Endometrial microvascular endothelial cells (primary cell): ENCODE measurements at regions not wholly inside any gene's neighbourhood (a gene's known extent, or its start where the extent isn't known, plus 50 kb on each side); places are given as distances from the start of the nearest gene placed in this dataset.

Source experiments
- in situ Hi-C: cut with HindIII; loops from 2 replicates; pipeline ENCODE4 v1.10.0; 2017; ENCODE audit warnings: low sequenced_read_pairs, low pct_unique_long_range_greater_than_20kb; ENCODE audit errors: inconsistent ontology term

- in situ Hi-C loops, result no loop called here
Measured at GRCh38 chr3:197434830-197435229, 120.9 kb downstream of the BDH1 start.

GRCh38 chr3:197432384-197433127, 123.2 kb downstream of the BDH1 start:
- in situ Hi-C loops, result no loop called here

- in situ Hi-C loops, result no loop called here
Measured at GRCh38 chr3:197431346-197431910, 124.3 kb downstream of the BDH1 start.

- in situ Hi-C loops, result no loop called here
Measured at GRCh38 chr3:197430934-197431333, 124.8 kb downstream of the BDH1 start.

- in situ Hi-C loops, result no loop called here
Measured at GRCh38 chr3:197430502-197430901, 125.3 kb downstream of the BDH1 start.

- in situ Hi-C loops, result no loop called here
Measured at GRCh38 chr3:197428952-197429351, 126.8 kb downstream of the BDH1 start.

GRCh38 chr3:197428117-197428801, 127.5 kb downstream of the BDH1 start:
- in situ Hi-C loops, result no loop called here

- in situ Hi-C loops, result no loop called here
Measured at GRCh38 chr3:197427021-197427420, 128.6 kb upstream of the DLG1 start.

- in situ Hi-C loops, result no loop called here
Measured at GRCh38 chr3:197426121-197426566, 127.7 kb upstream of the DLG1 start.

GRCh38 chr3:197425485-197426120, 127.2 kb upstream of the DLG1 start:
- in situ Hi-C loops, result no loop called here

GRCh38 chr3:197424674-197425484, 126.5 kb upstream of the DLG1 start:
- in situ Hi-C loops, result no loop called here

- in situ Hi-C loops, result no loop called here
Measured at GRCh38 chr3:197424266-197424665, 125.9 kb upstream of the DLG1 start.

- in situ Hi-C loops, result no loop called here
Measured at GRCh38 chr3:197423376-197423775, 125.0 kb upstream of the DLG1 start.

GRCh38 chr3:197422506-197422905, 124.1 kb upstream of the DLG1 start:
- in situ Hi-C loops, result no loop called here

- in situ Hi-C loops, result no loop called here
Measured at GRCh38 chr3:197421021-197421420, 122.6 kb upstream of the DLG1 start.

GRCh38 chr3:197420566-197420965, 122.2 kb upstream of the DLG1 start:
- in situ Hi-C loops, result no loop called here

- in situ Hi-C loops, result no loop called here
Measured at GRCh38 chr3:197420115-197420514, 121.7 kb upstream of the DLG1 start.

GRCh38 chr3:197419696-197420095, 121.3 kb upstream of the DLG1 start:
- in situ Hi-C loops, result no loop called here
